ENCODE measurements at regions not wholly inside any gene's neighbourhood (a gene's known extent, or its start where the extent isn't known, plus 50 kb on each side); places are given as distances from the start of the nearest gene placed in this dataset.
A peak's percentile ranks its signal among the peaks of the same experiment; 100 is the strongest.

GRCh38 chr5:67434466-67434865 lies 237.9 kb upstream of the CD180 start:
- no peak for DNase-seq

DNA sequence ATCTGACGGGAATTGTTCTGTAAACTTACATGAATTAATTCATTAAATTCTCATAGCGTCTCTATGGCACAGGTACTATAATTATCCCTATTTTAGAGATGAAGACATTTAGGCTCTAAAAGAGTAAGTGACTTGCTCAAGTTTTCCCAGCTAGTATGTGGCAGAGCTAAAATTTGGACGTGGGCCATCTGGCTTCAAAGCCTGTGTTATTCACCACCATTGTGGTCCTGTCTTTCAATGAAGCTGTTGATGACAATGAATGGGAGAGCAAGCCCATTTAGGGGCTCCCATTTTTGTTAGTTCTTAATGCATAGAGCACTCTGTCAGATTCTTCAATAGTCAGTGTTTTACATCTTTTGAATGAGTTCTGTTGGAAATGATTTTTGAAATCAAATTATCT lies 236.0 kb upstream of the CD180 start:
- no peak for DNase-seq

- DNase-seq, result no peak
Observed at GRCh38 chr5:67431191-67431590, 234.6 kb upstream of the CD180 start.

DNA sequence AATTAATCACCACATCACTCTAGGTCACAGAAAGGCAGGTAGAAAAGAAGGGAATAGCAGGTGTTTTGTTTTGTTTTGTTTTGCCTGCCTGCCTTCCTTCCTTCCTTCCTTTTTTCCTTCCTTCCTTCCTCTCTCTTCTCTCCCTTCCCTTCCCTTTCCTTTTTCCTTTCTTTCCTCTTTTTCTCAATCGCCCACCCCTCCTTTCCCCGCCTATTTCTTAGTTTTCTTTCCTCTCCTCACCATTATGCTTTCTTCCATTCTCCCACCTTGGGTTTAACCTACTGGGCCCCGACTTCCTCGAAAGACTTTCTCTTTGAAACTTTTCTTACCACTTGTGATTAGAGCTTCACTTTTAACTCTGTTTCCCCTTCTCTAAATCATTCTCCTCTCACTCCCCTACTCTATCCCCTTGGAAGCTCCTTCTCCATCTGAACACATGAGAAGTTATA lies 231.3 kb upstream of the CD180 start:
- no peak for DNase-seq

DNA sequence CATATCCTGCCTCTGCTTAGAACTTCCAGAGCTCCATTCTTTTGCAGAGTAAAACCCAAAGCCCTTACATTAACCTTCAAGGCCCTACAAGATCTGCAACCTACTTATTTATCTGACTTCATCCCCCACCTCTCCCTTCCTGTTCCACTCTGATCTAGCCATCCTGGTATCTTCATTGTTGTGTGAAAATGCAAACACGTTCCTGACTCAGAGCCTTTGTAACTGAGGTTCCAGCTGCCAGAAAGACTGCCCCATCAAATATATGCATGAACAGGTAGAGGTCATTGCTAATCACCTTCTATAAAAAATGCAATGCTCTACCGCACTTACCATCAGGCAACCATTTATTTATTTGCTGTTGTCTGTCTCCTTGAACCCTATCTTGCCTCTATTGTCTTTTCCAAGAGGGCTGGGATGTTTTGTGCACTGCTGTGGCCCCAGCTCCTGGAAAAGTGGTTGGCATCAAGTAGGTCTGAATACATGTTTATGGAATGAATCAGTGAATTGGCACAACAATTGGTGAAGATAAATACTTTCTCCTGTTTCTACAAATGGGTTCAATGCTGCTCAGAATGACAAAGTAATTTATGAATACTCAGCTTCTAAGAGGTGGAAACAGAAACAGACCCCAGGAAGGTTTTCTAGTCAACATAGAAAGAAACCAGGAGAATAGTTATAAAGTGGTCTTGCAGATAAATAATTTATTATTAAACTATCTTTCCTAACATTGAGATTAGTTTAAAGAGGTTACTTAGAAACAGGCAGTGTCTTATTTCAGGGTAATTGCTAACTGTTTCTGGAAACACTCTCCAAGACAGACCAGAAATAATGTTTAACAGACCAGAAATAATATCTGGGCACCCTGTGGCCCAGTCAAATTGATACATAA lies 230.6 kb upstream of the CD180 start:
- no peak for DNase-seq

DNA sequence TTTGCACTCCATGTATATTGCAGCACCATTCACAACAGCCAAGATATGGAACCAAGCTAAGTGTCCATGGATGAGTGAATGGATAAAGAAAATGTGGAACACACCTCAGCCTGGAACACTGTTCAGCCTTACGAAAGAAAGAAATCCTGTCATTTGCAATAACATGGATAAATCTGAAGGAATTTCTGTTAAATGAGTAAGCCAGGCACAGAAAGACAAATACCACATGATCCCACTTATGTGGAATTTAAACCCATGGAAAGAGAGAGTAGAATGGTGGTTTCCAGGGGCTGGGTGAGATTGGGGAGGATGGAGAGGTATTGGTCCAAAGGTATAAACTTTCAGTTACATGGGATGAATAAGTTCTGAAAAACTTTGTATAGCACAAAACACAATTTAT lies 228.9 kb upstream of the CD180 start:
- no peak for DNase-seq

DNA sequence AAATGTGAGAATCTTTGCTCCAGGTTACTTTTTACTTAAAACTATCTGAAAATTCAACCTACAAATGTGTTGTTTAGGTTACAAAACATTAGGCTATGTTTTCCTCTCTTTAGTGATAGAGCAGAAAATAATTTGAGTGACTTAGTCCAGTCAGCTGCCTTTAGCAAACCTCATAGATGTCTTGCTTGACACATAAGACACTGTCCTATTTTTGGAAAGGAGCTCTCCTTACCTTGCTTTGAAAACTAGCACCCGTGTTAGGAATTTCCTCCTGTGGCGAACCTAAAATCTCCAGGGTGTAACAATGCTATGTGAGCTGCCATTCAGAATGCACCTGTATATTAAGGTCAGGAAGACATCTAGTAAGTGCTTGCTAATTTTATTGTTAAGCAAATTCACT lies 221.2 kb upstream of the CD180 start:
- no peak for DNase-seq

DNA sequence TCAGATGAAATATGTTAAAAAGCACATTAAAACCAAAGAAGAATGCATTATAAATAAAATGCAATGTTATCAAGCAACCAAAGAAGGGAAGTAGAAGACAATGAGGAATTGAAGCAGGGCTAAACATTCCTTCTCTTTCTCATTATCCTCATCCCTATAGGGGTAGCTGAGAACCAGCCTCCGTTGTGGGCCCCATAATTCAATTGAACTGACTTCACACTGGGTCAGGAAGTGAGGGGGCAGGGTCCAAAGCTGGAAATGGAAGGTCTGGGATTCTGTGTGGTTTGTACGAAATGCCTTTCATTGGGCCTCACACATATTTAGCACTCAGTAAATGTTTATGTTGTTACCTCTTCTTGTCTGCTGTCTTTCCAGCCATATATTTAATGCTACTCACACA lies 220.4 kb upstream of the CD180 start:
- DNase-seq, result no peak

- peak; percentile 1 for DNase-seq
Observed at GRCh38 chr5:67416133-67416937, 219.7 kb upstream of the CD180 start.

DNA sequence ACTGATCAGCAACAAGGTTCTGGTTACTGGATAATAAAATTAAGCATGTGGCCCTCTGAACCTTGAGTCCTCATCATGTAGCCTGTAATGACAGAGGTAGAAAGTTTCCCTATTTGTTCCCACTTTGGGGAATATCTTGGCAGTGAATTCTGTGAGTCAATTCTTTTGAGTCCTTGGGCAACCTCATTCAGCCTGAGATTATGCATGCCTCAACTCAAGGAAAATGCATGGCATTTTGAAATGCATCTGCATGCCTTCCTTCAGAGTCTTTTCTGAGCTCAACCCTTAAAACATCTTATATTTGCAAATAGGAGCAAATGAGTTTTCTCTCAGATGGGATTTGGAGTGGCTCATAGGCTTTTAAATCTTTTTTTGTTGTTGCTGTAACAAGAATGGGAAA lies 218.1 kb upstream of the CD180 start:
- DNase-seq, result no peak

DNA sequence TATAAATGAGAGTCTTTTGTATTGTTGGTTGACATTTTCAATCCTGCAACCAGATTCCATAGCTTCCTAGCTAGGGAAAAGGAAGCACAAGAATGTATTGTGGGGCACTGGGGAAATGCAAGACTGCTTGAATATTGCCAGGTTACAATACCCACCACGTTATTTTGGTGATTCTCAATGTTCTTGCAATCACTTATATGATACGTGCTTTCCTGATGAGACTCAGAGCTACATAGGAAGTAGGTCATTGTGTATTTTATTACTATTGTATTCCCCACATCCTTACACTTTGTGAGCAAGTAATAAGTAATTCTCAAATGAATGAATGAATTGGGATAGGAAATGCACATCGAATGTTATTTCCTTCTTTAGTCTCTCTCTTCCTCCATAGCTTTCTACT lies 217.1 kb upstream of the CD180 start:
- no peak for DNase-seq

DNA sequence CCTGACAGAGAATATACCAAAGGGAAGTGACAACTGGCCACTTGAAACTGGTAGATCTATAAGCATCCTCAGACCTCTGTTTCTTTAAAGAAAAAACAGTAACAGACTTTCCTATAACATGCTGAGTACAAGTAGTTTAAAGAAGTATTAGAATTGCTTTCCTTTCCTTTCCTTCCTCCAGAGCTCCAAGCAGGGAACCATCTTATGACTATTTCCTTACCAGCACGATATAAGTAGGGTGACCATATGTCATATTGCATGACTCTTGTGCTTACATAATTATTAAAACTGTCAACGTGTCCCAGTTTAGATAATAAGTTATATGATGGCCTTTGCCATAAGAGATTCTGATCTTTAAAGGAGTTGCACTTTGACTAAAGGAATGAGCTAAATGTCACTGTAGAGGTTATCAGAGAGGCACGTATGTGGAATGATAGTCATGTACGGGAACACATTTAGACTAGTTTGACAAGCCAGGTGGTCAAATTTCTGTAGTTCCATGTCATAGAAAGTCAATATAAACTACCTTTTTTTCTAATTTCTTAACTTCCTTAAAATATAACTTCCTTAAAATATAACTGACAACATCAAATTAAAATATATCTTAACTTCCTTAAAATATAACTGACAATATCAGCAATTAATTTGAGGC lies 212.7 kb upstream of the CD180 start:
- DNase-seq, result no peak

GRCh38 chr5:67407979-67408378 lies 211.4 kb upstream of the CD180 start:
- DNase-seq, result no peak

- no peak for DNase-seq
Observed at GRCh38 chr5:67405755-67406154, 209.2 kb upstream of the CD180 start.

GRCh38 chr5:67405101-67405364 lies 208.4 kb upstream of the CD180 start:
- no peak for DNase-seq

- no peak for DNase-seq
Observed at GRCh38 chr5:67404256-67405100, 207.9 kb upstream of the CD180 start.

- no peak for DNase-seq
Observed at GRCh38 chr5:67402526-67402925, 205.9 kb upstream of the CD180 start.

GRCh38 chr5:67401172-67401571 lies 204.6 kb upstream of the CD180 start:
- no peak for DNase-seq

- DNase-seq, result no peak
Observed at GRCh38 chr5:67400752-67401151, 204.2 kb upstream of the CD180 start.

DNA sequence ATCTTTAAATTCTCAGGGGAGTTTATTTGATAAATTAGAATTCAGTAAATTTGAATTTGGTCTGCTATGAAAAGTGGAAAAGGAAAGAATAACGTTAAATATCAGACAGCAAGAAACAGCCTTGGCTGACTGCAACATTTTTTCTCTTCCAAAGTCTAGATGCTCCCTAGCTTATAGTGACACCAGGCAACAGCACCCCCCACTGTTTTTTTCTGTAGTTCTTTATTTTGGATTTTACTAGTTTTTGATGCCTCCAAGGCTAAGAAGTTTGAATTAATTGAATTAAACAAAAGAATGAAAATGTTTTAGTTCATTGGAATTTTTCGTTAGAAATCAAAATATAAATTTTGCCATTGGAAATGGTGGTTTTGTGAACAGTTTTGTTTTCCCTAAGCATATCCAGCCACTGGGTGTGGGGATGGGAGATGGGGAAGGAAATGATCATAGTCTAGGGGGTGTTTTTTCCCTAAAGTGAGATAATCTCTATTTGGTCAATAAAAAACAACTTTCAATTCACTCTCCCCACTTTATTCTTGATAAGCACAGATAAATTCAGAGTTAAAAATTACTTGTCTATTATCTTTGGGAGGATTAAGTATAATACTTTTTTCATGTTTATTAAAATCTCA lies 199.3 kb upstream of the CD180 start:
- DNase-seq, result no peak

- no peak for DNase-seq
Observed at GRCh38 chr5:67393211-67393610, 196.6 kb upstream of the CD180 start.

- DNase-seq, result no peak
Observed at GRCh38 chr5:67390935-67391334, 194.3 kb upstream of the CD180 start.
